ENCODE measurements at regions not wholly inside any gene's neighbourhood (a gene's known extent, or its start where the extent isn't known, plus 50 kb on each side); places are given as distances from the start of the nearest gene placed in this dataset.

DNA sequence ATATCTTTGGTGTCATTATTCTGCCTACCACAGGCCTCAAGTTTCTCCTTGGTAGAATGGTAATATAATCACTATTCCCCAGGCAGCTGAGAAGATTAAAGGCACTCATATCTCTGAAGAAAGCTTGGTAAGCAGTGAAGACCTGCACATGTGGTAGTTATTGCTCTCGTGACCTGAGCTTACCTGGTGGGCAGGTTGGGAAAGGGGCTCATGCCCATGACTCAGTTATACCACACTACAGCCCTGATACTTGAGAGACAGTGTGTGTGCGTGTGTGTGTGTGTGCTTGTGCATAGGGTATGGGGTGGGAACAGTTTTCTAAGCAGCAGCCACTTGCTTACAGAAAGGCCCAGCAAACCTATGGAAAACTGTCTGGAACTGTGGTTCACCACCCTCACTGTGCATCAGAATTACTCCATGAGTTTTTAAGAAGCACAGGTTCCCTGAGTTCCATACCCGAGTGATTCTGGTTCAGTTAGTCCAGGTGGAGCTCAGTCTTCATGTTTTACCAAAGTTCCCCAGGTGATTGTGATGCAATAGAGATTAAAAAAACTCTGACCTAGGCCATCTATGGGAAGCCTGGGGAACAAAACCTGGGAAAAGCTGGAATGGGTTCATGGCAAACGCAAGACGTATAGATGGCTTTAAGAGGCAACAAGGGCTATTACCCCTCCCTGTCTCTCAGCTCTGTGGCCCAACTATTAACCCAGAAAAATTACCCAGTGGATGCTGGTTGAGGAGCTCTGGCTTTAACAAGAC lies 79.0 kb upstream of the ZBED5 start:
- DNase-seq (ENCODE audit: insufficient read length) (no peak), FAIRE-seq (no peak)
- TF ChIP-seq POLR2AphosphoS5 (IDR thresholded peaks at IDR 0.05; ENCODE audit: low read depth, low read length) (no peak), POLR2A (IDR thresholded peaks at IDR 0.05; ENCODE audit: low read depth, low read length) (no peak), TAF1 (IDR thresholded peaks at IDR 0.05; ENCODE audit: borderline replicate concordance, low read depth, low read length) (no peak)

DNA sequence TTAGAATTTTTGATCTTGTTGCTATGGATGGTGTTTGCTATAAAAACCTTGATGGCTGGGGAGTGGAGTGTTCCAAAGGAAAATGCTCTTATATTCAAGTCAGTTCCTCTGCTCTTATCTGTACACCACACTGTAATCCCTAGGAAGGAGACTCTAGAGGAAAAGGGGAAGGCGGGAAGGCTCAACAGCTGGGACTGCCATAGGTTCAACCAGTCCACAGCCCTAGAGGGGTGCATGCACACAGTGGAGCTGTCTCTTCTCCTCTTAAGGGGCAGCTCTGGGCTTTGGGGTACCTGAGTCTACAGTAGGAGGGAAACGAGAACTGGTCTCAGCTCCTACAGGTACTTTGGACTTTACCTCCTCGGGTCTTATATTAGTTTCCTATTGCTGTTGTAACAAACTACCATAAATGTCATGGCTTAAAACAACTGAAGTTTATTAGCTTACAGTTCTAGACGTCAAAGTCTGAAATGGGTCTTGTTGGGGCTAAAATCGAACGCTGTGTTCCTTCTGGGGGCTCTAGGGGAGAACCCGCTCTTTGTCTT lies 77.2 kb upstream of the ZBED5 start:
- FAIRE-seq (no peak), DNase-seq (ENCODE audit: insufficient read length) (no peak)
- no peak for TF ChIP-seq POLR2AphosphoS5 (IDR thresholded peaks at IDR 0.05; ENCODE audit: low read depth, low read length)
- no peak for TF ChIP-seq TAF1 (IDR thresholded peaks at IDR 0.05; ENCODE audit: borderline replicate concordance, low read depth, low read length)
- no peak for TF ChIP-seq POLR2A (IDR thresholded peaks at IDR 0.05; ENCODE audit: low read depth, low read length)

DNA sequence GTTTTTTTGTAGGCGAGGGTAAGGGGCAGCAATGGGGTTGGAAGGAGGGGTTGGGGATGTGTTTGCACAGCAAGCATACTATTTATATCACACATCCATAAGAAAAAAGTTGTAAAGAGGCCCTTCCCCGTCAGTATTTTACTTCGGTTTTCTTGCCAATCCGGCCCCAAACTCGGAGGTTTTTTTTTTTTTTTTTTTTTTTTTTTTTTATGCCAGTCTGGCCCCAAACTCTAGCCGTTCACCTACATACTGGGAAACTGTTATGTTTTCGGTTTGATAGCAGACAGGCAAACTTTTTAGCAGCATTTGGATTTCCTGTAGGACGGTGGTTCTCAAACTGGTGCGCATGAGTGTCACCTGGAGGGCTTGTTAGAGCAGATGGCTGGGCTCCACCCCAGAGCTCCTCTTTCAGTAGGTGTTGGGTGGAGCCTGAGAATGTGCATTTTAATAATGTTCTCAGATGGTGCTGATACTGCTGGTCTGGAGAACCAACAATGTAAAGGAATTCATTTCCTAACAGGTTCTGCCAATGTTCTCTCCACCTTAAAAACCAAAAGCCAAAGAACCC lies 76.5 kb upstream of the ZBED5 start:
- no peak for TF ChIP-seq POLR2AphosphoS5 (IDR thresholded peaks at IDR 0.05; ENCODE audit: low read depth, low read length)
- no peak for TF ChIP-seq TAF1 (IDR thresholded peaks at IDR 0.05; ENCODE audit: borderline replicate concordance, low read depth, low read length)
- TF ChIP-seq POLR2A (IDR thresholded peaks at IDR 0.05; ENCODE audit: low read depth, low read length): no peak
- no peak for DNase-seq (ENCODE audit: insufficient read length)
- peak; percentile 70 for FAIRE-seq

DNA sequence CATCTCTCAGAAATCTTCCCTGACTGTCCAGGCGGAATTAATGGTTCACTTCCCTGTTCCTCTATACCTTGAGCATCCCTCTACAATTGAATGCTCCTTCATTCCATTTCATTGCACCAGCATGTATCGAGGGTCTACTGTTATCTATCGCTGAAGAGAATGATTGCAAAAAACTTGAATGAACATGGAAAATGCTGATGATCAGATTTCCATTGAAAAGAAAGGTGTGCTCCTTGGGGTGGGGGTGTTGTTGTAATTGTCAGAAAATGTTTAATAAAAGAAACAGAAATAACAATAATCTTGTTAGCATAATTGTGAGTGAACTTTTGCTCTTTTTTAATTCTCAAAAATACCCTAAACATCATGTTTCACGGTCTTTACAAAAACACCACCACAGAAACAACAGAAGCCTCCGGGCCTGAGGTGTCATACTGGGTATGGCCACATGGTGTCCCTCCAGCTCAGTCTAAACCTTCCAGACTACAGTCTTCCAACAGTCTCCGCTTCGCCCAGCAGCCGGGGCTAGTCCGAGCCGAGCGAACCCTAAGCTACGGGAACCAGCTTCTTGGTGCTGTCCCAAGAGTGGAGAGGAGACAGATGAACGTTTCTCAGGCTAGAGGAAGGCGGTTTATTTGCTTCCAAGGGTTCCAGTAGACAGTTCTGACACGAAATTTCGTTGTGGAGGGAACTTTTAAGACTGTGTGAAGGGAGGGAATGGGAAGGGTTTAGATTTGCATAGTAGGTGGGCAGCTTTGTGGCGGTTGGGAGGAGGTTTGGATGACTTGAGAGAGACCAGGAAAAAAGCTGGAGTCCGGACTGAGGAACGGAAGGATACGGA lies 75.8 kb upstream of the ZBED5 start:
- peak; percentile 98 for FAIRE-seq
- peak; percentile 54 for DNase-seq (ENCODE audit: insufficient read length)
- TF ChIP-seq TAF1 (IDR thresholded peaks at IDR 0.05; ENCODE audit: borderline replicate concordance, low read depth, low read length) (no peak), POLR2AphosphoS5 (IDR thresholded peaks at IDR 0.05; ENCODE audit: low read depth, low read length) (no peak), POLR2A (IDR thresholded peaks at IDR 0.05; ENCODE audit: low read depth, low read length) (no peak)

DNA sequence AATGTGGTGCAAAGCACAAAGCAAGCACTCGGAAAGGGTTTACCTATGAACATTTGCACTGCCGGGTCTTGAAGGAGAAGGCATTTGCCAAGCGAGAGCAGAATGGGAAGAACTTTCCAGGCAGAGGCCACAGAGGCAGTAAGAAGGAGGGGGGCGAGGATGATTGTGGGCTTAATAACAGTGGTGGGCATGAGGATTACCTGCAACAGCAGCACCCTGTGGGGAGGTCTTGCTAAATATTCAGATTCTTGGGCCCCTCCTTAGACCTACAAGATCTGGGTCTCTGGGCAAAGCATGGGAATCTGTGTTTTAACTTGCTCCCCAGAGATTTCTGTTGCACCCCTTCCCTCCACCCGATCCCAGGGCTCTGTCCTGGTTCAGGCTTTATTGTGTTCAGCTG lies 75.1 kb upstream of the ZBED5 start:
- FAIRE-seq: no peak

DNA sequence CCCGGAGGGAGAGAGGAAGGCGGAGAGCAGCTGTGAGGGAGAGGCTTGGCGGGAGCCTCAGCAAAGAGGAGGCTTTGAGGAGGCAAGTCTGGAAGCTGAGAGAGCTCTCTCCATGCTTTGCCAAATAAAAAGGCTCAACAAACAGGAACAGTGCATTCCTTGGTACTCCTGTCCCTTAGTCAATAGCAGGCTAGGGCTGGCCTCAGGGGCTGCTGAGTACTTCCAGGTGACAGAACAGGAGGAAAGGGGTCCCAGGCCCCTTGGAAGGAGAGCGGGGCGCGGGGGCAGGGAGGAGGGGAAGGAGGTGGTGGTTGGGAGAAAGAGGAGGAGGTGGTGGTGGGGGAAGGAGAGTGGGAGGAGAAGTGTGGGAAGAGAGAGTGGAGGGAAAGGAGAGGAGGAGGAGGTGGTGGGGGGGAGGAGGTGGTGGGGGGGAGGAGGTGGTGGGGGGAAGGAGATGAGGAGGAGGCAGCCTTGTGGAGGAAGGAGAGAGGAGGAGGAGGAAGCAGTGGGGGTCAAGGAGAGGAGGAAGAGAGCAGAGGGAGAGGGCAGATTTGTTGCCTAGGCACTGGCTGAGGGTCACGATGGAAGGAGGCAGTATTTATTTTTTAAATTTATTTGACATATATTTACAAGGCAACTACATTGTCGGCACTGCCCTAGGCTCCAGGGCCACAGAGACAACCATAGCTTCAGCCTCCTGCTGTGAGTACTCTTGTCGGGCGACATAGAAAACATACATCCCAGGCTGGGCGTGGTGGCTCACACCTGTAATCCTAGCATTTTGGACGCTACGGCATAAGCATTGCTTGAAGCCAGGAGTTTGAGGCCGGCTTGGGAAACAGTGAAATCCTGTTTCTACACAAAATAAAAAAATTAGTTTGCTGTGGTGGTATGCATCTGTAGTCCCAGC lies 74.2 kb upstream of the ZBED5 start:
- FAIRE-seq (no peak), DNase-seq (ENCODE audit: insufficient read length) (no peak)
- TF ChIP-seq TAF1 (IDR thresholded peaks at IDR 0.05; ENCODE audit: borderline replicate concordance, low read depth, low read length): no peak
- no peak for TF ChIP-seq POLR2A (IDR thresholded peaks at IDR 0.05; ENCODE audit: low read depth, low read length)
- TF ChIP-seq POLR2AphosphoS5 (IDR thresholded peaks at IDR 0.05; ENCODE audit: low read depth, low read length): no peak

More for the DNA sequence above, 75.1 kb upstream of the ZBED5 start:
- TF ChIP-seq POLR2A (IDR thresholded peaks at IDR 0.05; ENCODE audit: low read depth, low read length) (no peak), TAF1 (IDR thresholded peaks at IDR 0.05; ENCODE audit: borderline replicate concordance, low read depth, low read length) (no peak), POLR2AphosphoS5 (IDR thresholded peaks at IDR 0.05; ENCODE audit: low read depth, low read length) (no peak)
- DNase-seq (ENCODE audit: insufficient read length): no peak

DNA sequence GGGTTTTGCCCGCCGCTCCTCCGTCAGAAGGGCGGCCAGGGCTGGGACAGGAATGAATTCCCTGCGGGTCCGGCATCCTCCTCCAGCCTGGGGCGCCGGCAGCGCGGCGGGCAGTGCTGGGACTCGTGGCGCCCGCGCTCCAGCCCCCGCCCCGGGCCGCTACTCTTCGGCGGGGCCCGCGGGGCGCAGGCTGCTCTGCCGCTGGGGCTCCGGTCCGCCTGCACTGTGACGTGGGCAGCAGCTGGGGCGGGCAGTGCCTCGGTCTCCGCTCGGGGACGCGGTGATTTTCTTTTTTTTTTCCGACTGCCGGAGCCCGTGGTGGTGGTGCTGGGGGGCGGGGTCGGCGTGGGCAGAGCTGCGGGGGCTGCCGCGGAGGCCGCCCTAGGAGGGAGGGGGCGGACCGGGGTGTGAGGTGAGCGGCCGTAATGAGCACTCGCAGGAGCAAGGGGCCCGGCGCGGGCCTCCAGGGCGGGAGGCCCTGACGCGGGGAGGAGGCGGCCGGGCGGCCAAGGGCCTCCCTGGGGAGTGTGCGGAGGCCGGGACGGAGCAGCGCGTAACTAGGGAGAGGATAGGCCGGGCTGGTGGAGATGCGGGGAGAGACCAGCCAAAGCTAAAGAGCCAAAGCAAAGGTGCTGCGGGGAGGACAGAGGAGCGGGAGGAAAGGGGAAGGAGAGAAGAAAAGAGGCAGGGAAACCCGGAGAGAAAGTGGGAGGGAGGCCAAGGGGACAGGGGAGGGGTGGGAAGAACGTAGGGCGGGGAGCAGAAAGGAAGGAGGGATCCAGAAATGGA lies 73.3 kb upstream of the ZBED5 start:
- FAIRE-seq: no peak
- peak; percentile 25 for DNase-seq (ENCODE audit: insufficient read length)

DNA sequence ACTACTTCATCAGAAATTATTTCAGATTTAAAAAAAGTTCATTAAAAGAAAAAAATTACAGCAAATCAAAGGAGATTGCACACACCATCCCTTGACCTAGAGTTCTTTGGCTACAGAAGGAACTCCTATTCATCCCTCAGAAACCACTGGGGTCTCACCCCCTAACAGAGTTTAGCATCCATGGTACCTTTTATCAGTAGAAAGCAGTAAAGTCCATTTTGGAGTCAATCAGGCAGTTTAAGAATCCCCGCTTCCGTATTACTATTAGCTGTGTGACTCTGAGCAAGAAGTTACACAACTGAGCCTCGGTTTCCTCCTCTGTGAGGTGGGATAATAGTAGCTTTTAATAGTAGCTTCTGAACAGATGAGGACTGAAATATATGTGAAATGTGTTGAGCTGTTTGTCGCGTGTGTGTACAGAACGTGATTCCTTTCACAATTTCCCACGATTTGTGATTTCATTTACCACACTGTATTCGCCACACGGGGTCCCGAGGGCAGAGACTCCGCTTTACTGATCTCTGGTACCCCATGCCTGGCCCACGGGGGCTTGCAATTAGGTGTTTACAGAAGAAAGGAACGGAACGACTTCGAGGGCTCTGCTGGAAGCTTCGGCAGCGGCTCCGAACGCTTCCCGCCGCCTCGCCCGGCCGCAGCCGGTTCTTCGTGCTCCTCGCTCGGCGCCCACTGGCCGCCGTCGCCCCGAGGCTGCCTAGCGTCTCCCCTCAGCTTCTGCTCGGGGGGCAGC lies 72.5 kb upstream of the ZBED5 start:
- DNase-seq (ENCODE audit: insufficient read length): no peak
- TF ChIP-seq POLR2A (IDR thresholded peaks at IDR 0.05; ENCODE audit: low read depth, low read length): no peak
- no peak for TF ChIP-seq TAF1 (IDR thresholded peaks at IDR 0.05; ENCODE audit: borderline replicate concordance, low read depth, low read length)
- no peak for TF ChIP-seq POLR2AphosphoS5 (IDR thresholded peaks at IDR 0.05; ENCODE audit: low read depth, low read length)
- FAIRE-seq: peak; percentile 46

More for the DNA sequence above, 73.3 kb upstream of the ZBED5 start:
- no peak for TF ChIP-seq POLR2A (IDR thresholded peaks at IDR 0.05; ENCODE audit: low read depth, low read length)
- TF ChIP-seq TAF1 (IDR thresholded peaks at IDR 0.05; ENCODE audit: borderline replicate concordance, low read depth, low read length): no peak
- no peak for TF ChIP-seq POLR2AphosphoS5 (IDR thresholded peaks at IDR 0.05; ENCODE audit: low read depth, low read length)

DNA sequence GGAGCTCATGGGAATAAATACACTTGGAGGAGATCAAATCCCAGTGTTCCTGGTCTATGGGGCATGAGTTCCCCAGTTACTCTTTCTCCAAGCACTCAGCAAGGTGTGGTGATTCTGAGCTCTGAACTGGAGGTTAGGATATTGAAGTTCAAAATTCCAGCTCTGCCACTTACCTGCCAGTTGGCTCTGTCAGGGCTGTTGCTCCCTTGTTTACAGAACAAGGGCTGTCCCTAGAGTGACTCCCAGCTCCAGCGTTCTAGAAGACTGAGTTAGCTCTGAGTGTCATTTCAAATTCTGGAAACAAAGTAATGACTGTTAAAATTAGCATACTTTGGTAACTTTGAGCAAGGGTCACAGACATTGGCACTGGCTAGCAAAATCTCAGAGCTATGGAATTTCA lies 69.7 kb upstream of the ZBED5 start:
- no peak for FAIRE-seq
- TF ChIP-seq POLR2AphosphoS5 (IDR thresholded peaks at IDR 0.05; ENCODE audit: low read depth, low read length) (no peak), TAF1 (IDR thresholded peaks at IDR 0.05; ENCODE audit: borderline replicate concordance, low read depth, low read length) (no peak), POLR2A (IDR thresholded peaks at IDR 0.05; ENCODE audit: low read depth, low read length) (no peak)
- DNase-seq (ENCODE audit: insufficient read length): no peak
